ENCODE measurements at regions not wholly inside any gene's neighbourhood (a gene's known extent, or its start where the extent isn't known, plus 50 kb on each side); places are given as distances from the start of the nearest gene placed in this dataset.
"Not testable (repeated sequence)": the region's sequence is repeated elsewhere in the genome, so short reads cannot be mapped to it uniquely, and the experiment has no call there.

- DNase-seq: no peak
Measured at GRCh38 chr17:37828651-37829124, 83.8 kb upstream of the HNF1B start.

GRCh38 chr17:37827905-37828650 lies 83.2 kb upstream of the HNF1B start:
- no peak for DNase-seq

GRCh38 chr17:37826497-37827430 lies 81.9 kb upstream of the HNF1B start:
- no peak for DNase-seq

GRCh38 chr17:37825851-37826250 lies 81.0 kb upstream of the HNF1B start:
- DNase-seq: no peak

- DNase-seq: no peak
Measured at GRCh38 chr17:37824534-37825485, 80.0 kb upstream of the HNF1B start.

GRCh38 chr17:37823996-37824395 lies 79.1 kb upstream of the HNF1B start:
- DNase-seq: no peak

- DNase-seq: no peak
Measured at GRCh38 chr17:37820995-37821713, 76.3 kb upstream of the HNF1B start.

GRCh38 chr17:37820313-37820994 lies 75.6 kb upstream of the HNF1B start:
- no peak for DNase-seq

- no peak for DNase-seq
Measured at GRCh38 chr17:37818689-37819088, 73.8 kb upstream of the HNF1B start.

- no peak for DNase-seq
Measured at GRCh38 chr17:37816950-37817349, 72.1 kb upstream of the HNF1B start.

- no peak for DNase-seq
Measured at GRCh38 chr17:37815536-37815935, 70.7 kb upstream of the HNF1B start.

- no peak for DNase-seq
Measured at GRCh38 chr17:37813751-37814150, 68.9 kb upstream of the HNF1B start.

GRCh38 chr17:37808846-37809245 lies 64.0 kb upstream of the HNF1B start:
- DNase-seq: not testable (repeated sequence)

GRCh38 chr17:37802712-37803416 lies 58.0 kb upstream of the HNF1B start:
- DNase-seq: no peak

- no peak for DNase-seq
Measured at GRCh38 chr17:37802061-37802595, 57.3 kb upstream of the HNF1B start.

- no peak for DNase-seq
Measured at GRCh38 chr17:37801171-37801570, 56.3 kb upstream of the HNF1B start.

GRCh38 chr17:37797206-37797605 lies 52.3 kb upstream of the HNF1B start:
- no peak for DNase-seq

GRCh38 chr17:37796076-37796475 lies 51.2 kb upstream of the HNF1B start:
- no peak for DNase-seq
